ENCODE measurements at regions not wholly inside any gene's neighbourhood (a gene's known extent, or its start where the extent isn't known, plus 50 kb on each side); places are given as distances from the start of the nearest gene placed in this dataset.

DNA sequence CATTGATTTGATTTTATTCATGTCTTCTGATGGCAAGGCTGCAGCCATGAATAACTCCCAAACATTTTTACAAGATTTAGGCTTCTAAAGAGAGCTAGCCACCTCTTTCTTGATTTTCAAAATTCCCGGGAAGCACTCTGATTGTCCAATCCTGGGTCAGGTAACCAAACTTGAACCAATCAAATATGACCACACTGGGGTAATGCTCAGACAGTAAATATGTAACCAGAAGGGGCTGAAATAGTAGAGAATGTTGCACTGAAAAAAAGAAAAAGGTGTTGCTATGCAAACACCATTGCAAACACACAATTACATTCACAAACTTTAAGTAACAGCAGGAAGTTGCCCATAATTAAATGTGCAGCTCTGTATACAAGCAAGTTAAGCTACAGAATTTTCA lies 112.9 kb upstream of the IQCM start:
- no peak for DNase-seq

DNA sequence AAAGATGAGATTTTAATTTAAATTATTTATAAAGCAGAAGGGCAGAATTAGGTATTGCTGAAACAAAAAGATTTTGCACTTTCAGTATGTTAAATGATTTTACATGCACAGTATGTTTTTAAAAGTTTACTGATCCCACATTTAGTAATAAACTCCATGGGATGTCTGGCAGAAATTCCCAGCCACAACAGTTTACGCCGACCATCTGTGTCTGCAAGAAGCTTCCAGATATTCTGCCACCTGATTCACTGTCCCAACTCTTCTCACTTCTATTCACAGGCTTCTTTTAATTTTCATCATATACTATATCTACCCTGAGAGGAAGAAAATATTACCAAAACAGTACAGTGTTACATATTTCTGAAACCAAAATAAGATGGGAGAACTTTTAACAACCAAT lies 115.8 kb upstream of the IQCM start:
- no peak for DNase-seq

DNA sequence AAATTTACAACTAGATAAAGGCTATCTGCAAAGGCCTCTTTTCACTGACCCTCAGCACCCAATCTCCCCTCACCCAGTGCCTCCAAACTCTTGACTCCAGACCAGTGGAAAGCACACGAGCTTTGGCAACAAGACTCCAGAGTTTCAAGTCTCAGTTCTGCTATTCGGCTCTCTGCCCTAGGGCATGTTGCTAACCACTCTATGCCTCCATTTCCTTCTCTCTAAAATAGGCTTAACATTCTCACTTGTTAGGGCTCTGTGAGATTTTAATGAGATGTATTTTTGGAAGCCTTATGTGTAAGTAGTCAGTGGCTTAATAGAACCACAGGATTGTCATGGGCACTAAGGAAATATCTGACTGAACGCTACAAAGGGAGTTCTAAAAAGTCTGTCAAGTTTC lies 116.5 kb upstream of the IQCM start:
- no peak for DNase-seq

DNA sequence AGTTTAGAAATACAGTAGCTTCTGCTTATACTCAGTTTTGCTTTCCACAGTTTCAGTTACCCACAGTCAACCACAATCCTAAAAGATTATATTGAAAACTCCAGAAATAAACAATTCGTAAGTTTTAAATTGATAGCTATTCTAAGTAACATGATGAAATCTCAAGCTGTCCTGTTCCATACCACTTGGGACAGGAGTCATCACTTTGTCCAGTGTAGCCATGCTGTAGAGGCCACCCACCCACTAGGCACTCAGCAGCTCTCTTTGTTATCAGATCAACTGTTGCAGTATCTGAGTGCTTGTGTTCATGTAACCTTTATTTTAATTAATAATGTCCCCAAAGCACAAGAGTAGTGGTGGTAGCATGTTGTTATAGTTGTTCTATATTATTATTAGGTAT lies 117.5 kb upstream of the IQCM start:
- no peak for DNase-seq

DNA sequence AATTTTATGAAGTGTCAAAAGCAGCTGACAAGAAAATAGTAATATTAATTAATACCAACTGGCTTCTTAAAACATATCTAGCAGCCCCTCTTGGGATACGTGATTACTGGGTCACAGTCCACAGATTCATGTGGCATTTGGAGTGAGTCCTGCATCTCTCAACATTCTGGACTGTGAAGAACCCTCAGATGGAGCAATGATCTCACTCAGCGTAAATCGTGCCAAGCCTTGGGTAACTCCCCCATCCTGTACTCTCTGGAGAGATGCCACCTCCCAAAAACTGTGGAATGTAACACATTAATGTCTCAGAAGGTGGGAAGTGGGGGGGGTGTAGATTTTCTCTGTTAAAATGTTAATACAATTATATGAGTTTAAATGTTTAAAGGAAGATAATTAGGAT lies 118.2 kb upstream of the IQCM start:
- no peak for DNase-seq

DNA sequence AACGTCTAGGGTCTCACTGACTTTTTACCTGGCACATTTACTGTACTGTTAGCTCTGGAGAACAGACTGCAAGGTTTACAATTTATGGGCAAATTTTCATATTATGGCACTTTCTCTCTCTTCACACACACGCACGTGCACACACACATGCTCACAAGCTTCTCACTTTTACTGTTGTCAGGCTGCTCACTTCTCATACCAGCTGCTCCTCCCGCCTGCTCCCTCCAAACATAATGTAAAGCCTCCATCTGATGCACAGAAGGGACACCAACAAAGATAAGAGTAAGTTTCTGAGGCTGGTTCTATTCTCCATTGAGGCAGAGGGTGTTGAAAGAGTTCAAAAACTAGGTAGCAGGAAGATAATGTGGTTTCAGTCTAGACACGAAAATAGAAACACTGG lies 128.9 kb upstream of the DCLK2 start:
- DNase-seq, result no peak

DNA sequence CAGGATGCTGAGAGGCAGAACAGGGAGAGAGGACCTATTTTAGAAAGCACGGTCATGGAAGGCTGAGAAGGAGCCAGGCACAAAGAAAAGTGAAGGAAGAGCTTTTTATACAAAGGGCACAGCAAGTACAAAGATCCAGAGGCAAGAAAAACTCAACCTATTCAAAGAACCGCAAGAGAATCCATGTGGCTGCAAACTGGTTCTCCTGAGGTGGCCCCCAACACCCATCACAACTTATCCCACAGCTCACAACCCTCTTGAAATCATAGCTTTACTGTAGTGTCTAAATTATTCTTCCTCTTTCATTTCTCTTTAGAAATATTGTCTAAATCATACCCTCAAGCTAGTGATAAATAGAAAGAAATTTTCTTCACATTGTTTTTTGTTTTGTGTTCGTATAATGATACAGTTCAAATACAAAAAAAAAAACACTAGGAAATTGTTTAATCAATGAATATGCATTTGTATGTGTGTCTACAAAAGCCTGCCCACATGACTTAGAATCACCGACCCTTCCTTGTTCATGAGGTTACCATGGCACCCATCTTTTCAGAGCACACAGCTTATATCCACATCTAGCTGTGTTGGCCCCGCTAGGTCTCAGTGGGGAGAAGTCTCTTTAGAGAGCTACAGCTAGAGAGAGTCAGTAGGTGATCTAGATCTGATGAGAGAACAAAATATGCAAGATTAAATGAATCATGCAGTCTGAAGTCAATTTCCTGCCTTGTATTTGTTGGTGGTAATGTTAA lies 126.9 kb upstream of the DCLK2 start:
- no peak for DNase-seq

DNA sequence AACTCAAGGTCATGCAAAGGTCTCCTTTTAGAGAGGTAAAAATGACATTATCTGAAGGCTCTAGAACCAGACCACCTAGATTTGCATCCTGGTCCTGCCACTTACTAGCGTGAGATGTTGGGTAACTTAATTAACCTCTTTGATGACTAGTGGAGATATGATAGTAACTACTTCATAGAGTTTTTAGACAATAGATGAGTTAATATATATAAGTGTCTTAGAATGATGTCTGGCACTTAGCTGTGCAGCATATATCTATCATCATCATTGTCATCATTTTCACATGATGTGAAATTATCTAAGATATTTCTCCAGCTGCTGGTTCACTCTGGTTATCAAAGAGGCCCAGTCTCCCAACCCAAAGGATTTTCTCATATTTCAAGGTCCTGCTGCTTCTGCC lies 126.1 kb upstream of the DCLK2 start:
- DNase-seq, result no peak

DNA sequence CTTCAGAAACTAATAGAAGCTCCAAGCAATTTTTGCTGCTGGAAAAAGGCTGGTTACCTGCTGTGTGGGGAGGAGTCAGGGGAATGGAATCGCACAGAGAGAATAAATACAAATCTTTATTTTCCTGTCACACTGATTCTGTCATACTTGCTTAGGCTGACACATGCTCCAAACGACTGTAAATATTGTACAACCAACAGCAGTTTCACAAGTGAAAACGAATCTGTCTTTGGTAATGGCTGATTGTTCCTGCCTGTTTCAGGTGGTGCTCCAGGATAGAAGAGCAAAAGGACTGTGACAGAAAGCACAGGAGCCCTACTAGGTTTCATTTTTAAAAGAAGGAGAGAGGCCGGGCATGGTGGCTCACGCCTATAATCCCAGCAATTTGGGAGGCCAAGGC lies 125.5 kb upstream of the DCLK2 start:
- no peak for DNase-seq

DNA sequence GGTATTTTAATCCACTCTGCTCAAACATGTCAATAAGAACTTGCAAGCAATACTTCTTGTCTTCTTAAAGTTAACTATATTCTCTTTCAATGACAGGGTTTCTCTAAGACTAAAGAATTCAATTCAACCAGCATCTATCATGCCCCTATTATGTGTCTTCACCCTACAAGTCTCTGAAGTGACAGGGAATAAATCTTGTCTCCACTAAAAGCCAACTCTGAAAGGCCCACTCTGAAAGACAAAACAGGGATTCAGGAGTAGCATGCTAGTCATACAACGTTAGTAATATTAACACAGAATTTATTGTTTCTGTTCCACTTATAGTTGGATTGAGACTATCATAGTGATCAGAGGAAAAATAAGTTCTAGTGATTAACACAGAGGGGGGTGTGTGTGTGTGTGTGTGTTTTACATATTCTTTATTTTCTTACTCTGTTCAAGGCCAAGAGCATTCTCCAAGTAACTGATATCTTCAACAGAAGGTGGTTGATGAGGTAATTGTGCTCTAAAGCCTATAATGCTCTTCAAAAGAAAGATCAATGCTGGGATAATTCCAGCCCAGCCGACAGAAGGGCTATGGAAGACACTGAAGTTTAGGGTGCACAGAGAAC lies 122.4 kb upstream of the DCLK2 start:
- no peak for DNase-seq

DNA sequence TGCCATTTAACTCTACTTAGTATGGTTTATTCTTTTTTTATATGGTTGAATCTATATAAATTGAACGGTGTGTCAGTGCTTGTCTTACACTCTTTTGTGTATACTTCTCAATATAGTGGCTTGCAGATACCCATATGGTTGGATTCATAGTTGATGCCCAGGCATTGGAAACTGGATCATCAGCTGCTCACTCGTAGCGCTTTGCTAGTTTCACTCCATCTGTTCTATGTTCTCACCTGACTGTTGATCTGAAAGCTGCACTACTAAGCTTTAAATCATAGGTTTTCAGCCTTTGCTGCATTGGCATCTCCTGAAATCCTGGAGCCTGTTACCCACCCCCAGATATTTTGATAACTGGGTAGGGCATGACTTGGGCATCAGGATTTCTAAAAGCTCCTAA lies 121.6 kb upstream of the DCLK2 start:
- no peak for DNase-seq

DNA sequence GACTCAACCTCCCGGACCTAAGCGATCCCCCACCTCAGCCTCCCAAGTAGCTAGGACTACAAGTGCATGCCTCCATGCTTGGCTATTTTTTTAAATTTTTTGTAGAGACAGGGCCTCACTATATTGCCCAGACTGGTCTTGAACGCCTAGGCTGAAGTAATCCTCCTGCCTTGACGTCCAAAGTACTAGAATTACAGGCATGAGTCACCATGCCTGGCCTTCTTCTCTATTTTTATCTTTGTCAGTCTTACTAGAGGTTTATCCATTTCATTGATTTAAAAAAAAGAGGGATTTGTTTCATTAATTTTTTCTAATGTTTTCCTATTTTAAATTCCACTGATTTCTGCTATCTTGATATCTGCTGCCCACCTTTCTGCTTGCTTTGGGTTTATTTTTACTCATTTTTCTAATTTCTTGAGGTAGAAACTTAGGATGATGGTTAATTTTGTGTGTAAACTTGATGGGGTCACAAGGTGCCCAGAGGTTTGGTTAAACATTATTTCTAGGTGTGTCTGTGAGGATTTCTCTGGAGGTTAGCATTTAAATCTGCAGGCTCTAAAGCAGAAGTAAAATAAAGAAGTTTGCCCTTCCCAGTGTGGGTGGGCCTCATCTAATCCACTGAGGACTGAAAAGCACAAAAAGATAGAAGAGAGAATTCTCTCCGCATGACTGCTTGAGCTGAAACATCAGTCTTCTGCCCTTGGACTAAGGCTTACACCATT lies 116.2 kb upstream of the DCLK2 start:
- no peak for DNase-seq

DNA sequence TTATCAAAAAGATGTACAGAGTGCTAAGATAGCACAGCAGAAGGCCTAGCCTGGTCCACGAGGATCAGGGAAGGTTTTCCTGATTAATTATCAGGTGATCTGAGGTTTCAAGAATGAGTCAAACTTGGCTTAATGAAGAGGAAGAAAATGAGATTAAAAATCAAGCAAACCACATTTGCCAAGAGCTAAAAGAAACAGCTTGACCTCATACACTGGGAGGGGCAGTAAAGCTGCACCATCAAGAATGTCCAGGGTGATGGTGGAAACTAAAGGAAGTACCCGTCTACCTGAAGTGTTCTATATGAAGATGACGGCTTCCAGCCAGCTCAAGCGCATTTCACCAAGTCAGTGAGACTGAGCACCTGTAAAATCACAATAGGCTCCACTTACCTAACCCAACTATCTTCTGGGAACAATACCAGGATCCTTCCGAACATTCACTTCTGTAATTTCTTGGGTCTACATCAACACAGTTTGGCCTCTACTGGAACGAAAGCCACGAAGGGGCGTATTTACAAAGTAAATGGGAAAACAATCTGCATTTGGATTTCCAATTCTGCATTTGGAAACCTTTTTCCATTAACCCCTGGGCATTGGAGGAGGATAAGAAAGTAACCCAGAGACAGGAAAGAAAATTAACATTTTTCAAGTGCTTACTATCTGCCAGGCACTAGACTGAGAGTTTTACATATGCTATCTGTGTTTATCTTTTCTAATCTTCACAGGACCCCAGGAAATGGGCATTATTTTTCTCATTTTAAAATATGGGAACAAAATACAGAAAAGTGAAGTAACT lies 114.0 kb upstream of the DCLK2 start:
- DNase-seq, result no peak

DNA sequence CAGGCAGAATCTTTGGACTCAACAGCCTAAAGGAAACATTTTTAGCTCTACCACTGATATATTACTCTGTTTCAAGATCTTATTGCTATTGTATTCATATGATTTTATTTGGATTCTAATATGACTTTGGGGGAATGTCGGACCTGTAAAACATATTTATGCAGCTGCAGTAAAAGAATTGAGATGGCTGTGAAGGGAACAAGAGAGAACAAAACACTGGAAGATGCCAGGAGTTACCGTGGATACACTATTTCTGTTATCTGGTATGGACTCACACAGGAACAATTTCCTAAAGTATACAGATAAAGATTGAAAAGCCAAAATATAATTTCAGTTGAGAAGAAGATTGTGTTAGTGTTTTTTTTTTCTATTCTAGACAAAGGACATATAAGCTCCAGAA lies 113.0 kb upstream of the DCLK2 start:
- DNase-seq, result no peak

DNA sequence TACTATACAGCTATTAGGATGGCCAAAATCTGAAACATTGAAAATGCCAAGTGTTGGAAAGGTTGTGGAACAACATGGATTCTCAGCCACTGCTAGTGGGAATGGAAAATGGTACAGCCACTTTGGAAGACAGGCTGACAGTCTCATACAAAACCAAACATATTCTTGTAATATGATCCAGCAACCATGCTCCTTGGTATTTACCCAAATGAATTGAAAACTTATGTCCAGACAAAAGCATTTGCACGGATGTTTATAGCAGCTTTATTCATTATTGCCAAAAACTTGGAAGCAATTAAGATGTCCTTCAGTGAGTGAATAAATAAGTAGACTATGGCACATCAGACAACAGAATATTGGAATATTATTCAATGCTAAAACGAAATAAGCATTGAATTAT lies 105.8 kb upstream of the DCLK2 start:
- no peak for DNase-seq

DNA sequence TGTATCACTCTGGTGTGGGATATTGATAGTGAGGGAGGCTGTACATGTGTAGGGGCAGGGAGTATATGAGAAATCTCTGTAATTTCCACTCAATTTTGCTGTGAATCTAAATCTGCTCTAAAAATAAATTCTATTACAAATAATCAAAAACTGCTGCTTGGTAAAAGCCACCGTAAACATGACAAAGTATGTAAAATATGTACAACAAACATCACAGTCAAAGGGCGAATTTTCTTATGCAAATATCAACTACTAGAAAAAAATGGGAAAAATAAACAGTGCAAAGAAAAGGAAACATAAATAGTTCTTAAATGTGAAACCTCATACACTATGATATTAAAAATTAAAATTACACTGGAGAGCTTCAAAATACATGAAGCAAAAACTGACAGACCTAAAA lies 105.1 kb upstream of the DCLK2 start:
- DNase-seq, result no peak

DNA sequence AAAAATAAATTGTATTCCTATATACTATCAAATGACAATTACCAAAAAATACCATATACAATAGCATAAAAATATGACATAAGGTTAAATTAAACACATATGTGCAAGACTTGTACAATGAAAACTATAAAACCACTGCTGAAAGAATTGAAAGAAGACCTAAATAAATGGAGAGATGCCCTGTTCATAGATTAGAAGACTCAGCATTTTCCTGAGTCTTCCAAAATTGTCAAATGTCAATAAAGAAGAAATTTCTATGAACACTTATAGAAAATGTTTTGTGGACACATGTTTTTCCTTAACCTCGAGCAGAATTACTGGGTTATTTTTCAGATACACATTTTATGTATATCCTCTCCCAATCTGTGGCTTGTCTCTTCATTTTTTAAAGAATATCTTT lies 103.1 kb upstream of the DCLK2 start:
- no peak for DNase-seq

DNA sequence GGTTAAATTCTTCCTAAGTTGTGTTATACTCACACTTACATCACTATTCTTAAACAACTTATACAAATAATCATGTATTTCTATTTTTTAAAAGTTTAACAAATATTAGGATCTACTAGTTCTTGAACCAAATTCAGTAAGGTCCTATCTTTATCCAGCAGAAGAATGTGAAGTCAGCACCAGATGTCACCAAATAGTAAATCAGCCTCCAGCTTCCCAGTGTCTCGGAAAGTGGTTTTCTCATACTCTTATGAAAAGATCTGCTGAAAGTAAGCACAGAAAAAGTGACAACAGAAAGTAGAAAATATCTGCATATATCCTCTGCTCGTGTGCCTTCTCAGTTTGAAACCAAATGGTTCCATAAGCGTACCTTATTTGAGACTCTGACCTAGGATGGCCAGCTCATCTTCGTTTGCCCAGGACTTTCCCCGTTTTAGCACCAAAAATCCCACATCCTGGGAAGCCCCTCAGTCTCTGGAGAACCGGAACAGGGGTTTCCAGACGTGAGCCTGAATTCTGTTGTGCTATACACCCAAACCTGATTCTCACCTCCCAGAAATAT lies 98.0 kb upstream of the DCLK2 start:
- no peak for DNase-seq

DNA sequence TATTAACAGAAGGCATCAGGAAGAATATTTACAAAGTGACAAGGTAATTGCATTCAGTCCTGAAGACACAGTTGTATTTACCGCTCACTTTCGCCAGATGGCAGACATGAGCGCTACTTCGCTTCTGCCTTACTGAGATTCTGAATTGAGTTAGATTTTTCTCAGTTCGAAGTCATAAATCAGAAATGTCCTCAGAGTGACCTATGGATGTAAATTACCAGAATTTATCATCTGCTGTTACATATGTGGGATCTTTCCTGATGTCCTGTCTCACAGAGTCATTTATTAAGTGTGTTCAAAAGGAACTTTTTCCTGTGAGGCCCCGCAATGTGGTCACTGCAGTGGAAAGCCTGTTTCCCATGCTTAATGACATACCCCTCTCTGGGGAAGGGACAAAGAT lies 97.3 kb upstream of the DCLK2 start:
- DNase-seq, result peak; percentile 80

DNA sequence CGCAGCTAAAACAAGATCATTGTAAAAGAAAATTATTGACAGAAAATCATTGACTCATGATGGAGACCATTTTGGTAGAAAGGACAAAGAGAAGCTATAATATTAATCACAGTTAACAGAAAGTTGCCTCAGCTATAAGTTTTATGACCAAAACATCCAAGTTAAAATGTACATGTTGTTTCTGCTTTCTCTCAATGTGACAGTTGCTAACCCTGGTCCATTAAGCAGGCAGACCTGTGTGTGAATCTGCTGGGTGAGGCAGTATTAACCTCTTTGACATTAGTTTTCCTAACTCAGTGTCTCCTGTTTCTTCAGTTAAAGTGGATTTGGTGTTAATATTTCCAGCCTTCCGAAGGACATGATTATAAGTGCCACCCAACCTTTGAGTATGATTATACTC lies 94.8 kb upstream of the DCLK2 start:
- no peak for DNase-seq

DNA sequence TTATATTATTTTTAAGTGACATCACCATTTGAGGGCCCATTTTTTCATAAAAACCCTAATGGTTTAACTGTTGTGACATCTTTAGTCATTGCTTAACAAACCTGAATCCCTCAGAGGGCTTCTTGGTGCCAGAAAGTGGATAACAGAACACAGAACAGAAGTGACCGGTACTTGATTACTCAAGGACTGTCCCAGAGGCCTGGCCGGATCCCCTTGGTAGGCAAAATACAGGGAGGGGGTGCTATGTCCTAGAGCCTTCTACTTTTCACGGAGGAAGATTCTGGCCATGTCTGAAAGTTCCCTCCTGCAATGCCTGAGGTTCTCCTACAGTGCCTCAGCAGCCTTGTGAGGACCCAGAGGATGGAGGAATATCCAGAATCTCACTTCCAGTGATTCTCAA lies 94.3 kb upstream of the DCLK2 start:
- DNase-seq, result no peak

DNA sequence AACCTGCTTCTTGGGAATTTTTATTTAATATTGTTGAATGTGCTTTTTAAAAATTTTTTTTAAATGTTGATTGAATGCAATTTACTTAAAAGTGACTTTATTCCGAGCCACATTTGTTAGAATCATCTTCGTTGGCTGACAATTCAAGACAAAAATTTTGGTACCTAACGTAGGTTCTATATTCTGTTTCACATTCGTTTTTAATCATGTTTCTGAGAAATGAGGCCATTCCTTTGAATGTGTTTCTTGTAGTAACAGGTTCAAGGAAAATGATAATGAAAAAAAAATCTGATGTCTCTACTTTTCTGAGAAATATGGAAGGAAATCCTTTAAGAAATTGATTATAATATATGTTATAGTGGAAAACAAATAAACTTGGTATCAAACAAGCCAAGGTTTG lies 92.3 kb upstream of the DCLK2 start:
- no peak for DNase-seq

DNA sequence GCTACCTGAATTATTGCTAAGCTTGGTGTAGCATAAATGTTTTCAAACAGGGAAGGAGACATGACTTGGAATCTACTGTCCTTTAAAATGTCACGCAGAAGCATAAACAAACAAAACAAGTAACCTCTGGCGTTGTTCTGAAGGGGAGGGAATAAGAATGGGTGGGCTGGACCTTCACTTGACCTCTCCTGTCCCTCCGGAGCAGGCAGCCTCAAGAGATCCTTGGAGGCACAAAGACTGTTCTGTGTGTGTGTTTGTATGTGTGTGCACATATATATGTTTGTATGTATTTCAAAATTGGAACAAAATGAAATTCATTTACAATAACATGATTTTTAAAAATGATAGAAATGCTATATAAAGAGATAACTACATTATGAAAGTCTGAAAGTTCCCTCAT lies 91.3 kb upstream of the DCLK2 start:
- no peak for DNase-seq

All from left kidney (tissue), 1 donor.